ENCODE measurements at regions not wholly inside any gene's neighbourhood (a gene's known extent, or its start where the extent isn't known, plus 50 kb on each side); places are given as distances from the start of the nearest gene placed in this dataset.
A peak's percentile ranks its signal among the peaks of the same experiment; 100 is the strongest.

- TF ChIP-seq USF1 (IDR thresholded peaks at IDR 0.05; ENCODE audit: borderline replicate concordance, low read depth) (no peak), MEF2A (IDR thresholded peaks at IDR 0.05; ENCODE audit: borderline replicate concordance, low read depth) (peak; percentile 26; the same call in 1 of the 2 replicates), CHD2 (IDR thresholded peaks at IDR 0.05; ENCODE audit: low read length, partially characterized antibody) (no peak), MXI1 (IDR thresholded peaks at IDR 0.05; ENCODE audit: low read depth, low read length) (no peak), PBX3 (IDR thresholded peaks at IDR 0.05) (peak; percentile 76), TAF1 (IDR thresholded peaks at IDR 0.05; ENCODE audit: borderline replicate concordance, low read depth, low read length) (no peak), RCOR1 (IDR thresholded peaks at IDR 0.05; ENCODE audit: low read length) (no peak), EZH2phosphoT487 (IDR thresholded peaks at IDR 0.05; ENCODE audit: borderline replicate concordance, low read depth) (no peak), SIN3A (IDR thresholded peaks at IDR 0.05; ENCODE audit: borderline replicate concordance, low read depth, low read length) (no peak), REST (IDR thresholded peaks at IDR 0.05; ENCODE audit: low read depth, low read length) (no peak), GATA2 (CRISPR knock-in tag; IDR thresholded peaks at IDR 0.05) (no peak), NRF1 (IDR thresholded peaks at IDR 0.05; ENCODE audit: low read depth, low read length) (no peak), FOSL2 (IDR thresholded peaks at IDR 0.05; ENCODE audit: borderline replicate concordance, low read depth) (peak; percentile 53; the same call in 1 of the 2 replicates), RFX5 (IDR thresholded peaks at IDR 0.05; ENCODE audit: low read length) (no peak), TCF12 (IDR thresholded peaks at IDR 0.05) (peak; percentile 68), FOXJ3 (CRISPR knock-in tag; IDR thresholded peaks at IDR 0.05) (no peak), ZBTB33 (IDR thresholded peaks at IDR 0.05; ENCODE audit: borderline replicate concordance, low read depth) (no peak), RXRA (IDR thresholded peaks at IDR 0.05; ENCODE audit: borderline replicate concordance, low read depth) (0 out of 2 replicates have a peak, but pooled peaks have one; percentile 18)
These were observed 409.0 kb downstream of the PRR16 start (continued) for GRCh38 chr5:120873083-120873482.

Data from SK-N-SH (cell line).